IMR-90 (cell line): ENCODE measurements at regions not wholly inside any gene's neighbourhood (a gene's known extent, or its start where the extent isn't known, plus 50 kb on each side); places are given as distances from the start of the nearest gene placed in this dataset.

Experiments
- ATAC-seq: fragments of 200-7000 bp; cut with Tn5 transposase; 2 replicates; pipeline ENCODE4 v1.9.1; 2020; ENCODE audit warnings: low read depth, mild to moderate bottlenecking, moderate library complexity
- BruUV-seq: library from RNA; stranded (reverse); fragments of 400-500 nt; replicated peaks from 2 replicates; lab custom pipeline; 2021; lab: Mats Ljungman, UMichigan
- CTCF ChIA-PET: fragments of 300-600 bp; formaldehyde crosslinking; extraction: SDS; loops from one replicate; lab custom pipeline; 2021; ENCODE audit warnings: antibody characterized with exemption; lab: Yijun Ruan, JAX
- POLR2A ChIA-PET: fragments of 300-600 bp; sonication (Branson Sonifier 250); formaldehyde crosslinking; loops from one replicate; lab custom pipeline; 2022; ENCODE audit warnings: antibody characterized with exemption; ENCODE audit not compliant: unreplicated experiment; lab: Charles Lee
- DNase-seq: peaks from one replicate; pipeline ENCODE4 v3.0.0; 2013
- H2AFZ ChIP-seq: replicated peaks from 2 replicates; pipeline ENCODE3; 2013; ENCODE audit warnings: low read length, mild to moderate bottlenecking; ENCODE audit not compliant: poor library complexity
- H2AK5ac ChIP-seq: 2 replicates; pipeline ENCODE4 v1.6.1; 2013; ENCODE audit warnings: low read depth, low read length, inconsistent platforms
- H2AK9ac ChIP-seq: replicated peaks from 2 replicates; pipeline ENCODE3; 2013; ENCODE audit warnings: mild to moderate bottlenecking, low read depth, low read length, moderate library complexity; ENCODE audit not compliant: poor library complexity
- H2BK120ac ChIP-seq: 2 replicates; pipeline ENCODE4 v1.6.1; 2013; ENCODE audit warnings: low read depth, low read length, inconsistent platforms
- H2BK15ac ChIP-seq: 3 replicates; pipeline ENCODE4 v1.6.1; 2013; ENCODE audit warnings: low read depth, low read length, inconsistent platforms
- H2BK20ac ChIP-seq: 2 replicates; pipeline ENCODE4 v1.6.1; 2013; ENCODE audit warnings: low read depth, mild to moderate bottlenecking, inconsistent platforms, low read length, moderate library complexity
- H2BK5ac ChIP-seq: 2 replicates; pipeline ENCODE4 v1.6.1; 2013; ENCODE audit warnings: mild to moderate bottlenecking, low read depth, low read length, inconsistent platforms; ENCODE audit not compliant: poor library complexity, severe bottlenecking
- H3K14ac ChIP-seq: replicated peaks from 2 replicates; pipeline ENCODE4 v1.6.1; 2013; ENCODE audit warnings: low read depth, low read length, inconsistent platforms
- H3K18ac ChIP-seq: 2 replicates; pipeline ENCODE4 v1.6.1; 2013; ENCODE audit warnings: low read depth, low read length, control low read depth
- H3K23ac ChIP-seq: 2 replicates; pipeline ENCODE4 v1.6.1; 2013; ENCODE audit warnings: low read depth, low read length, inconsistent platforms
- H3K27ac ChIP-seq: 2 replicates; pipeline ENCODE4 v1.5.1; 2013; ENCODE audit warnings: mild to moderate bottlenecking, control low read depth, low read length; ENCODE audit not compliant: insufficient read depth
- H3K27me3 ChIP-seq: 2 replicates; pipeline ENCODE4 v1.6.1; 2013; ENCODE audit warnings: low read length; ENCODE audit not compliant: control insufficient read depth, insufficient read depth
- H3K36me3 ChIP-seq: 2 replicates; pipeline ENCODE4 v1.6.1; 2013; ENCODE audit warnings: low read length, mixed read lengths; ENCODE audit not compliant: control insufficient read depth, insufficient read depth
- H3K4ac ChIP-seq: 2 replicates; pipeline ENCODE4 v1.6.1; 2013; ENCODE audit warnings: low read depth, low read length, inconsistent platforms
- H3K4me1 ChIP-seq: 2 replicates; pipeline ENCODE4 v1.6.1; 2013; ENCODE audit warnings: low read length, mixed read lengths; ENCODE audit not compliant: control insufficient read depth, insufficient read depth
- H3K4me2 ChIP-seq: 2 replicates; pipeline ENCODE4 v1.6.1; 2013; ENCODE audit warnings: low read depth, mild to moderate bottlenecking, control low read depth, low read length, moderate library complexity
- H3K4me3 ChIP-seq: 2 replicates; pipeline ENCODE4 v1.5.1; 2013; ENCODE audit warnings: low read depth, mild to moderate bottlenecking, control low read depth, low read length, moderate library complexity; ENCODE audit not compliant: insufficient read depth
- H3K56ac ChIP-seq: 2 replicates; pipeline ENCODE4 v1.6.1; 2013; ENCODE audit warnings: low read length, inconsistent platforms; ENCODE audit not compliant: insufficient read depth; ENCODE audit errors: extremely low read depth
- H3K79me1 ChIP-seq, 2 experiments: 2 replicates each; pipeline ENCODE4 v1.6.1; 2013; ENCODE audit warnings: low read length in 2 of 2, inconsistent platforms in 1 of 2, low read depth in 1 of 2
- H3K9ac ChIP-seq: 2 replicates; pipeline ENCODE4 v1.6.1; 2013; ENCODE audit warnings: low read depth, low read length, control low read depth
- H3K9me1 ChIP-seq: 2 replicates; pipeline ENCODE4 v1.6.1; 2013; ENCODE audit warnings: low read length, inconsistent platforms; ENCODE audit not compliant: insufficient read depth
- H3K9me3 ChIP-seq: 2 replicates; pipeline ENCODE4 v1.6.1; 2013; ENCODE audit warnings: low read length; ENCODE audit not compliant: control insufficient read depth, insufficient read depth
- H4K20me1 ChIP-seq: 2 replicates; pipeline ENCODE4 v1.6.1; 2013; ENCODE audit warnings: low read length, inconsistent platforms; ENCODE audit not compliant: insufficient read depth
- H4K5ac ChIP-seq: 2 replicates; pipeline ENCODE4 v1.6.1; 2013; ENCODE audit warnings: mild to moderate bottlenecking, low read depth, low read length, control low read depth
- H4K8ac ChIP-seq, 2 experiments: 2 replicates each; pipeline ENCODE4 v1.6.1; 2013; ENCODE audit warnings: low read depth in 2 of 2, low read length in 2 of 2, control low read depth in 1 of 2, inconsistent platforms in 1 of 2
- H4K91ac ChIP-seq: 2 replicates; pipeline ENCODE4 v1.6.1; 2013; ENCODE audit warnings: low read depth, low read length, inconsistent platforms; ENCODE audit not compliant: insufficient read depth
- BHLHE40 ChIP-seq: fragments of 150-350 bp; IDR thresholded peaks from 2 replicates; pipeline ENCODE4 v1.6.1; 2016; ENCODE audit warnings: mild to moderate bottlenecking, low read depth, low read length
- MAFK ChIP-seq: IDR thresholded peaks from 2 replicates; pipeline ENCODE4 v1.6.1; 2012; ENCODE audit warnings: low read depth, low read length, improper control_type of control experiment
- MAZ ChIP-seq: IDR thresholded peaks from 2 replicates; pipeline ENCODE4 v1.6.1; 2012; ENCODE audit warnings: low read depth, mild to moderate bottlenecking, low read length, improper control_type of control experiment, moderate library complexity, borderline replicate concordance
- RAD21 ChIP-seq: IDR thresholded peaks from 2 replicates; pipeline ENCODE4 v1.6.1; 2012; ENCODE audit warnings: low read length, improper control_type of control experiment
- SMC3 ChIP-seq: fragments of 150-350 bp; IDR thresholded peaks from 2 replicates; pipeline ENCODE4 v1.6.1; 2016; ENCODE audit warnings: low read depth, mild to moderate bottlenecking, antibody characterized with exemption, low read length, moderate library complexity
- dilution Hi-C: fragments of 300-500 bp; cut with HindIII; formaldehyde crosslinking; loops from one replicate; pipeline ENCODE4 v1.14.3; 2018; ENCODE audit warnings: low sequenced_read_pairs; ENCODE audit not compliant: unreplicated experiment
- in situ Hi-C: fragments of 300-500 bp; cut with MboI; formaldehyde crosslinking; loops from 3 replicates; pipeline ENCODE4 v1.14.3; 2019; ENCODE audit warnings: low sequenced_read_pairs, inconsistent platforms, mixed read lengths
- intact Hi-C: fragments of 100-400 bp; cut with micrococcal nuclease; formaldehyde crosslinking; loops from 2 replicates; pipeline ENCODE4 v1.10.0; 2022
- TF ChIP-seq, protein P1 (sequence below): fragments of 150-350 bp; IDR thresholded peaks from 2 replicates; pipeline ENCODE4 v1.6.1; 2016; ENCODE audit warnings: low read depth, mild to moderate bottlenecking, low read length, moderate library complexity, borderline replicate concordance
- TF ChIP-seq, protein P2 (sequence below): conservative IDR thresholded peaks from 2 replicates; pipeline ENCODE4 v1.5.1; 2012; ENCODE audit warnings: mild to moderate bottlenecking, low read depth, low read length, improper control_type of control experiment

DNA sequence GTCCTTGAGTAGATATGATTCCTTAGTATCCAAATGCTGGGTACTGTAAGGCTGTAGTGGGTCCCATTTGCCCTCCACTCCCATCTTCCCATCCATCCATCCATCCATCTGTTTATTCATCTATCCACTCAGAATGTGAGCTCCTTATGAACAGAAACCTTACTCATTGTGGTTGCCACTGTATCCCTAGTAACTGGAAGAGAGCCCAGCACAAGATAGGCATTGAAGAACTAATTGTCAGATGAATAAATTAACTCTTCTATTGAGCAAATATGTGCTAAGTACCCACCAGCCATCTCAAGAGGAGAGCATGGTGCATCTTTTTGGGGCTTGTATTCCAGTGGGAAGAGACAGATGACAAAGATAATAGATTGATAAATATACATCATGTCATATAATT is 86.4 kb upstream of the SEZ6L start:
- dilution Hi-C loops: no loop called here
- Histone ChIP-seq H3K79me1 (no peaks in the 10 kb centered on the region), H4K5ac (no peak overlapping the region), H3K27ac (no peak overlapping the region), H4K8ac (no peak overlapping the region), H3K9me1 (no peaks in the 10 kb centered on the region), H3K4me1 (no peaks in the 10 kb centered on the region), H3K36me3 (no peaks in the 10 kb centered on the region), H2AK9ac (no peak overlapping the region), H3K27me3 (no peaks in the 10 kb centered on the region), H3K23ac (no peak overlapping the region), H3K56ac (no peak overlapping the region), H3K4ac (no peak overlapping the region), H3K9ac (no peak overlapping the region), H2BK20ac (no peak overlapping the region), H3K4me3 (no peak overlapping the region), H3K4me2 (no peak overlapping the region), H2BK120ac (no peak overlapping the region), H3K18ac (no peak overlapping the region), H2BK5ac (no peak overlapping the region), H3K9me3 (peaks cover 10% of the 10 kb centered on the region), H2AFZ (no peak overlapping the region), H2AK5ac (no peak overlapping the region), H4K20me1 (no peaks in the 10 kb centered on the region), H3K14ac (no peak overlapping the region), H4K91ac (no peak overlapping the region), H2BK15ac (no peak overlapping the region)
- BruUV-seq: no TSS peak
- in situ Hi-C loops: no loop called here
- ChIA-PET CTCF (no interaction called here), POLR2A (no interaction called here)
- ATAC-seq (no peak), DNase-seq (no peak)
- intact Hi-C loops: no loop called here
- TF ChIP-seq MAZ (no peak), SMC3 (no peak), BHLHE40 (no peak), MAFK (no peak), RAD21 (no peak)
- TF ChIP-seq, protein P1, sequence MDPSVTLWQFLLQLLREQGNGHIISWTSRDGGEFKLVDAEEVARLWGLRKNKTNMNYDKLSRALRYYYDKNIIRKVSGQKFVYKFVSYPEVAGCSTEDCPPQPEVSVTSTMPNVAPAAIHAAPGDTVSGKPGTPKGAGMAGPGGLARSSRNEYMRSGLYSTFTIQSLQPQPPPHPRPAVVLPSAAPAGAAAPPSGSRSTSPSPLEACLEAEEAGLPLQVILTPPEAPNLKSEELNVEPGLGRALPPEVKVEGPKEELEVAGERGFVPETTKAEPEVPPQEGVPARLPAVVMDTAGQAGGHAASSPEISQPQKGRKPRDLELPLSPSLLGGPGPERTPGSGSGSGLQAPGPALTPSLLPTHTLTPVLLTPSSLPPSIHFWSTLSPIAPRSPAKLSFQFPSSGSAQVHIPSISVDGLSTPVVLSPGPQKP: no peak
- TF ChIP-seq, protein P2, sequence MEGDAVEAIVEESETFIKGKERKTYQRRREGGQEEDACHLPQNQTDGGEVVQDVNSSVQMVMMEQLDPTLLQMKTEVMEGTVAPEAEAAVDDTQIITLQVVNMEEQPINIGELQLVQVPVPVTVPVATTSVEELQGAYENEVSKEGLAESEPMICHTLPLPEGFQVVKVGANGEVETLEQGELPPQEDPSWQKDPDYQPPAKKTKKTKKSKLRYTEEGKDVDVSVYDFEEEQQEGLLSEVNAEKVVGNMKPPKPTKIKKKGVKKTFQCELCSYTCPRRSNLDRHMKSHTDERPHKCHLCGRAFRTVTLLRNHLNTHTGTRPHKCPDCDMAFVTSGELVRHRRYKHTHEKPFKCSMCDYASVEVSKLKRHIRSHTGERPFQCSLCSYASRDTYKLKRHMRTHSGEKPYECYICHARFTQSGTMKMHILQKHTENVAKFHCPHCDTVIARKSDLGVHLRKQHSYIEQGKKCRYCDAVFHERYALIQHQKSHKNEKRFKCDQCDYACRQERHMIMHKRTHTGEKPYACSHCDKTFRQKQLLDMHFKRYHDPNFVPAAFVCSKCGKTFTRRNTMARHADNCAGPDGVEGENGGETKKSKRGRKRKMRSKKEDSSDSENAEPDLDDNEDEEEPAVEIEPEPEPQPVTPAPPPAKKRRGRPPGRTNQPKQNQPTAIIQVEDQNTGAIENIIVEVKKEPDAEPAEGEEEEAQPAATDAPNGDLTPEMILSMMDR: no peak
